ENCODE measurements at regions not wholly inside any gene's neighbourhood (a gene's known extent, or its start where the extent isn't known, plus 50 kb on each side); places are given as distances from the start of the nearest gene placed in this dataset.

DNA sequence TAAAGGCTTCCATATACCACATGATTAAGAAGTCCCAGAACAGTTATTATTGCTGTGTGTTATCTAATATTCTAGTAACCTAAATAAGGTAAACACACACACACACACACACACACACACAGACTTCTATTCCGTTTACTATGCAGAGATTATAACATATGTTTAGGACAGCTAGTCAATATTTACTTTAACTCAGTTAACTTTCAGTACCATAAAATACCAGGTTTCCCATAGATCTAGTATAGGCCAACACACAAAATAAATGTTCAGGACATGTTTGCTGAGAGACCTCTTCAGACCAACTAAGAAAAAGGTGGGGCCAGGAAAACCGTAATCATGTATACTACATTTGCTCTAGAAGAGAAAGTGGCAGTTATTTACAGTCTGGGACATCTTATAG is 365.5 kb downstream of the KLHL13 start:
- Histone ChIP-seq H3K4me3 (no peak overlapping the region), H3K9me3 (no peaks in the 10 kb centered on the region), H3K36me3 (no peaks in the 10 kb centered on the region), H3K27ac (no peak overlapping the region), H3K27me3 (no peaks in the 10 kb centered on the region), H3K4me1 (no peaks in the 10 kb centered on the region)
- ATAC-seq (no peak), DNase-seq (no peak)
- intact Hi-C loops (cut with DNase I) = no loop called here
- no peak for TF ChIP-seq CTCF (IDR thresholded peaks at IDR 0.05)
- TF ChIP-seq POLR2A (IDR thresholded peaks at IDR 0.05) = no peak
- WGBS (ENCODE audit: insufficient coverage, low coverage, low lambda C conversion rate, missing lambda C conversion rate) = 40% methylated on average over 2 of the region's 2 CpGs

- intact Hi-C loops (cut with DNase I) = no loop called here
- no peak for DNase-seq
Observed at GRCh38 chrX:117744958-117745357, 371.7 kb downstream of the KLHL13 start.

DNA sequence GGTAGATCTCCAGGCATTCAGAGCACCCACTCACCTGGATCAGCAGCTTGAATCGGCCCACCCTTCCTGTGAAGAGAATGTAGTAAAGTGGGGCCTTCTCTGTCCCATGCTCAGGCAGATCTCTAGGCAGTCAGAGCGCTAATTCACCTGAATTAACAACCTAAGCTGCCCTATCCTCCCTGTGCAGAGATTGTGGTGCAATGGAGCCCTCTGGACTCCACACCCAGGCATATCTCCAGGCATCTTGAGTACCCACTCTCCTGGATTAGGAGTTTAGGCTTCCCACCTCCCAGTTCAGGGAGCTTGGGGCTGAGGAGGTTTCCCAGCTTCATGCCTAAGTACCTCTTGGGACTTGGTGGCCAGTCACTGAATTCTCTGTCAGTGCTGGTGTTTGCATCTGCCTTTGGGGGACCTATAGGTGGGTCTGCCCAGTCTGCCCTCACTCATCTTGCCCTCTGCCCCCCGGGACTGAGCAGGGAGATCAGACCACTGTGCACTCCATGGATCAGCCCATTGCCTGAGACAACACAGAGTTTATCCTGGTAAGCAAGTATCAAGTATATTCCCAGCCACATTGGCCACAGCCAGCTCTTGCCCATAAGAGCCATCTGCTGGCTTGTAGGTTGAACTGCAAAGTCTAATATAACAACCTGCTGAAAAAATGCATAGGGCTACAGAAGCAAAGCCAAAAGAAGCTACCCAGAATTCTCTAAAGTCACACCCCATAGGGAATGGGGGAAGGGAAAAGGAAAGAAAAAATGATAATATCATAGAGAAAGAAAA is 372.9 kb downstream of the KLHL13 start:
- TF ChIP-seq POLR2A (IDR thresholded peaks at IDR 0.05) (no peak), CTCF (IDR thresholded peaks at IDR 0.05) (peak; percentile 49 to 69 (median 62))
- peak in 2 of 3 donors; percentile 21 to 30 for DNase-seq
- no peaks in the 10 kb centered on the region for H3K9me3 ChIP-seq
- intact Hi-C loops (cut with DNase I) = no loop called here
- peak; percentile 77 to 93 (median 86) for ATAC-seq
- no peaks in the 10 kb centered on the region for H3K4me1 ChIP-seq
- H3K27me3 ChIP-seq = no peaks in the 10 kb centered on the region
- no CpG with 5 or more reads among the region's 3 CpGs for WGBS (ENCODE audit: insufficient coverage, low coverage, low lambda C conversion rate, missing lambda C conversion rate)
- H3K36me3 ChIP-seq = no peaks in the 10 kb centered on the region
- no peak overlapping the region for H3K4me3 ChIP-seq
- H3K27ac ChIP-seq = no peak overlapping the region

More at GRCh38 chrX:117744958-117745357, 371.7 kb downstream of the KLHL13 start:
- Histone ChIP-seq H3K36me3 (no peaks in the 10 kb centered on the region), H3K27ac (no peak overlapping the region), H3K4me3 (no peak overlapping the region), H3K4me1 (no peaks in the 10 kb centered on the region), H3K9me3 (no peaks in the 10 kb centered on the region), H3K27me3 (no peaks in the 10 kb centered on the region)
- TF ChIP-seq CTCF (IDR thresholded peaks at IDR 0.05) (no peak), POLR2A (IDR thresholded peaks at IDR 0.05) (no peak)
- ATAC-seq = no peak

DNA sequence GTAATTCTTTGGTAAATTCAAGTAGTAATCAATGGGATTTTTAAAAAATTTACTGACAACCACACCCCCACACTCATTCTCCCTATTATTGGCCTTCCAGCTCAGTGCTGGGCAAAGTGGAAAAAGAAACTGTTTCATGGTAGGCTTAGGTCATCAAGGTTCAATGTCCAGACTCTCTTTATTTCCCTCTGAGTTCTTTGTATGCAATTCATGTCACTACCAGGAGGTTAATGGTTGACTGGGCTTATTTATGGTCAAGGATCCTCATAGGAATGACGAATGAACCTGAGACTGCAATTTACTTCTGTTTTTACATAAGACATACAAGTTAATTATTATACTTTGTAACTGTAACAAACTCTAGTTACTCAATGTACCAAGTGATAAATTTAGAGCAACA is 403.2 kb downstream of the KLHL13 start:
- intact Hi-C loops (cut with DNase I) = no loop called here
- Histone ChIP-seq H3K9me3 (no peaks in the 10 kb centered on the region), H3K4me3 (no peak overlapping the region), H3K27me3 (no peaks in the 10 kb centered on the region), H3K36me3 (no peaks in the 10 kb centered on the region), H3K27ac (peak overlapping the region in 1 of 3 donors; percentile 62), H3K4me1 (no peaks in the 10 kb centered on the region)
- TF ChIP-seq POLR2A (IDR thresholded peaks at IDR 0.05) = no peak
- TF ChIP-seq CTCF (IDR thresholded peaks at IDR 0.05) = peak in 1 of 4 donors; percentile 18
- ATAC-seq = peak; percentile 76 to 99 (median 91)
- no peak for DNase-seq
- 22% methylated on average over 1 of the region's 1 CpG for WGBS (ENCODE audit: insufficient coverage, low coverage, low lambda C conversion rate, missing lambda C conversion rate)

All from right lobe of liver (tissue), 6 donors.